ENCODE measurements at regions not wholly inside any gene's neighbourhood (a gene's known extent, or its start where the extent isn't known, plus 50 kb on each side); places are given as distances from the start of the nearest gene placed in this dataset.

DNA sequence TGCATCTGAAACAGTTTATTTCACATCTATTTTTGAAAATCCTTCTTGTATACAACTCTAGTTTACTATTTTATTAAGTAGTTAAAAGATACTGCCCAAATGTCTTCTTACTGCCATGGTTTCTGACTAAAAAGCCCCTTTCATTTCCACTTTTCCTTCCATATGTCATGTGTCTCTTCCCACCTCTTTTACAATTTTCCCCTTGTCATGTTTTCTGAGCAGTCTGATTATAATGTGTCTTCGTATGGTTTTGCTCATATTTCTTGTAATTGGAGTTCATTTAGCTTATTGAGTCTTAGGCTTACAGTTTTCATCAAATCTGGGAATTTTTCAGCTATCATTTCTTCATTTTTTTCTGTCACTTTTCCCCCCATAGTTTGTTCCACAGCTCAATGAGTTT lies 813.9 kb upstream of the GYPC start:
- DNase-seq (ENCODE audit: low read depth in 3 of 3, low spot score in 1 of 3): no peak

DNA sequence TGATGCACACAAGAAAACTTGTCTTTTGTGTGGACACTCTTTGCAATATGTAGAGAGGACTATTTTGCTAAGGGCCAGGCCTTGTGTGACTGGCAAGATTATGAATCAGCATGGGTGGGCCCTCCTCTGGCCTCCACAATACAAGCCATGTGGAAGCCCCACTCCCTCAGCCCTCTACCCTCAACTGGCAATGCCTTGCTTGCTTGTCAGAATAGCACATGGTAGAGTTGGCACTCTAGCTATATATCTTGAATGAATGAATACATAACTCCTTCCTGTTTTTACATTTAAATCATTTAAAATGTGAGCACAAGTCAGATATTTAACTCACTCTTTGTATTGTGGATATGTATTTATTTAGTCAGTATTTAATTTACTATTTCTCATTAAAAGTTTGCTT lies 805.4 kb upstream of the GYPC start:
- no peak for DNase-seq (ENCODE audit: low read depth in 3 of 3, low spot score in 1 of 3)

DNA sequence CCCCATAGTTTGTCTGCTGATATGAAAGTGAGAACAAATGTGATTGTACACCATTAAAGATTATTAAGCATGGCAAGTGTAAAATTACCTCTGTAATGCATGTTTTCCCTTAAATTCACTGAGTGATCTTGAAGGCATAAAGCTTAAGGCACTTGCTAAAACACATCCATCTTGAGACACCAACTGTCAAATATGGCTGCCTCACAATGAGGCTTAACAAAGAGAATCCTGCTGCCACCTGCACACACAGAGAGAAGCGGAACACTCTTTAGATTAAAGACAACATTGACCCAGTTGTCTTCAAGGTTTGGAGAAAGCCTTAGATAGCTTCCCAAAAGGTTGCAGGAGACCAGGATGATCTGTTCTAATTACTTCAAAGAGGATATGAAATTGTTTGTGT lies 803.6 kb upstream of the GYPC start:
- DNase-seq (ENCODE audit: low read depth in 3 of 3, low spot score in 1 of 3): no peak

DNA sequence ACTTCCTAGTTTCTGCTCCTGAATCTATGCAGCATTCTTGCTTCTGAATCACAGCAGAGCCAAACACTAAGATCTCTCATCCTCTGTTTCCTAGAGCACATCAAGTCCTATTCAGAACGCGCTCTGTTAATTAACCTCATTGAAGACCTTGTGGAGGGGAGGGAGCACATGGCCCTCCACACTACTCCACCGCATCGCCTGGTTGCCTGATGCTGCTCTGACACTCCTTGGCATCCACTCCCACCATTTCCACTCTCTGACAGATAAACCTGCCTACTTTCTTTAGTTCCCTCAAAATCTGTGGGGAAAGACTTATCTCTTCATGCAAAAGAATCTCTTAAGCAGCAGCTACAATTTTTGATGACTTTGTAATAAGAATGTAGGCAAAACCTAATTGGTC lies 802.3 kb upstream of the GYPC start:
- no peak for DNase-seq (ENCODE audit: low read depth in 3 of 3, low spot score in 1 of 3)

DNA sequence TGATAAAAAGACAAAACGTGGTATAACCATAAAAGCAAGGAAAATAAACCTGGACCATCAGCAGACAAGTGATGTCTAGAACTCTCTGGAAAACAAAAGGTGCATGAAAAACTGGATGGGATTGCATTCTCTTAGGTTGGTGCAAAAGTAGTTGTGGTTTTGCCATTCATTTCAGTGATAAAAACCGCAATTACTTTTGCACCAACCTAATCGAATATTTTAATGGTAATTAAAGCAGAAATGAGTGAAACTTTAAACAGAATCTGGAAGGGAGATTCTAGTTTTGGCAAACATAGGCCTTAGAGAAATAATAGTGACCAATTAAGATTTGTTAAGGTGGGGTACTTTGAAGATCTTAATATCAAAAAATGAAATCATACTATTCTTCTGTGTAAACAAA lies 800.8 kb upstream of the GYPC start:
- DNase-seq (ENCODE audit: low read depth in 3 of 3, low spot score in 1 of 3): no peak

DNA sequence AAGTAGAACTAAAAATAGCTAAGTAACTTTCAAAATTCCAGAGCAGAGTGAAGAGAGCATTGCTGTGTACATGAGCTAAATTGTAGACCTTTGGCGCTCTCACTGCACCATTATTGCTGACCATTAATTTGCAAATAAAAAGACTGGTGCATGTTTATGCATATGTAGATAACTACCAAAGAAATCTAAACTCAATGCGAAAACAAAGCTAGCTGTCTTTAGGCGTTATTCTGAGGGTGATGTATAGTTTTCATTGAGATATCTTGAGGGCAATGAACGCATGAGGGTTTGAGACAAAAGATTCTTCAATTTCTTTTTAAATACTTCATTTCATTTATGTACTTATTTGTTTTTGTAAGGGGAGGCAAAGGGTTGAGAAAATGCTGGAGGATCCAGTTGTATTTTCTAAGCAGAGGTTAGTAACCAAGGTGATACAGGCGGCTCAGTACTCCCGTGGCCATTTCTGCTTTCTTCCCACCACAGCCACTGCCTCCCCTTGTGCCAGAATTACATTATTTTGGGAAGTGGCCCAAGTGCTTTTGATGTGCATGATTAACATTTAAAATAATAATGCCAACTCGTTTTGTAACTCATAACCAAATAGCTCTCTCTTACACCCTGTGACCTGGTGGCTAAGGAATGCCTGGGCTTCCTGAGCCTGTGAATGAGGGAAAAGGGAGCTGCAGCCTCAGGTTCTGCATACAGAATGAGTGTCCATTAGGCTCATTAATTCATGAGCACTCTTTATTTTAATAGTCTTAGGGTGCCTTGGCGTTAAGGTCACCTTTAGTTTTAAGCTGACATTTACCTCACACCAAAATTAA lies 797.8 kb upstream of the GYPC start:
- no peak for DNase-seq (ENCODE audit: low read depth in 3 of 3, low spot score in 1 of 3)

DNA sequence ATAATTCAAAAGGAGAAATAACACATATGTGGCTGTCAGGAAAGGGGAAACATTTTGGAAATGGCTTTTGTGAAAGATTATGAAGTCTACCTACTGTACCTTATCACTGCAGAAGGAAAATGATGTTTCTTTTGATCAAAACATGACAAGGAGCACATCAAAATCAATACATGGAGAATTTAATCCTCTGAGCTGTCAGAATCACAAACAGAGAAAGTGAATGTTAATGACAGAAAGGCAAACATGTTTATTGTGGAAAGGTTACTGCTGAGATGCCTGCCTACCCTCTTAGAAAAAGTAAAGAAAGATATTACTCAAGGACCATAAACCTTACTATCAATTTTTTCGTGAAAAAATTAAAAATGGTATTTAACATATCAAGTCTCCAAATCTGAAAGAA lies 794.5 kb upstream of the GYPC start:
- no peak for DNase-seq (ENCODE audit: low read depth in 3 of 3, low spot score in 1 of 3)

DNA sequence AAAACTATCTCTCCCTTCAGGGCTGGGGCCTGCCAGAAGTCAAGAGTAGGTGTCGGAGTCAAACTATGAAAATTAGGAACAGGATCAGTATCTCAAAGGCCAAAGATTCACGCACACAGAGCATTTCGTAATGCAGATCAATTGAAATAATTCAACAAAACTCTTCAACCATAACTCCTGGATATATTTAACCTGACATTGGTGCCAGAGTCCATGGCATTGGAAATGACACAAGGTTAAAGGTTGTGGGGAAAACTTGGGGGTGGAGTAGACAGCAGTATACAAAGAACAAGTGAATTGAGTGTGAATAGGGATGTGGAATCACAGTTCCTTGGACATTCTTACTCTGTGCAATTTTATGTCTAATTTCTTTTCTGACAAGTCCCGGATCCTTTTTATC lies 788.0 kb upstream of the GYPC start:
- DNase-seq (ENCODE audit: low read depth in 3 of 3, low spot score in 1 of 3): no peak

DNA sequence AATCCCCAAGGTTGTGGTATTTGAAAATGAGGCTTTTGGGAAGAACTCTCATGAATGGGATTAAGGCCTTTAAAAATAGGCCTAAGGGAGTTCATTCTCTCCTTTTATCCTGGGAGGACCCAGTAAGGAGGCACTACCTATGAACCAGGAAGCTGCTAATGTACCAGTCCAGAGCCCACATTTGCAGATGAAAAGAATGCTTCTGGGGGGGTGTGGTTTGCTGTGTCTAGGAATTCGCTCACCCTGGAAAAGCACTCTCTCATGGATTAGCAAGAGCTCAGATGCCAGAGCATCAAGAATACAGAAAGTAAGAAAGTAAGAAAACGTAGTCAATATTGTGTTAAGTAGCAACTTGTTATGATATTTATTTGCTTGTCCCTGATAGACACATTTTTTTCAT lies 785.7 kb upstream of the GYPC start:
- DNase-seq (ENCODE audit: low read depth in 3 of 3, low spot score in 1 of 3): no peak

DNA sequence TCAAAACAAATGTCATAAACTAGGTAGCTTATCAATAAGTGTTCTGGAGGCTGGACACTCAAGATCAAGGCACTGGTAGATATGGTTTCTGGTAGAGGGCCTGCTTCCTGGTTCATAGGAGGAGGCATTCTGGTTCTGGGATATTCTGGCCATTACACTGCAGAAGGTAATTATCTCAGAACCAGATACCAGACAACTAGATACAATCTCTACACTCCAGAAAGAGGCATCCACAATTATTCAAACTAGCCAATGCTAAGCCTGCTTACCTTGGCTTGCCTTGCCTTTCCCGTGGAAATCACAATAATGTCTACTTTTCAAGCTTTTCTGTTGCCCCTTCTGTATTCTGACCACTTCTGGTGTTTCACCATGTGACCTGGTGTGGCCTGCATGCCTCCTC lies 785.2 kb upstream of the GYPC start:
- no peak for DNase-seq (ENCODE audit: low read depth in 3 of 3, low spot score in 1 of 3)

DNA sequence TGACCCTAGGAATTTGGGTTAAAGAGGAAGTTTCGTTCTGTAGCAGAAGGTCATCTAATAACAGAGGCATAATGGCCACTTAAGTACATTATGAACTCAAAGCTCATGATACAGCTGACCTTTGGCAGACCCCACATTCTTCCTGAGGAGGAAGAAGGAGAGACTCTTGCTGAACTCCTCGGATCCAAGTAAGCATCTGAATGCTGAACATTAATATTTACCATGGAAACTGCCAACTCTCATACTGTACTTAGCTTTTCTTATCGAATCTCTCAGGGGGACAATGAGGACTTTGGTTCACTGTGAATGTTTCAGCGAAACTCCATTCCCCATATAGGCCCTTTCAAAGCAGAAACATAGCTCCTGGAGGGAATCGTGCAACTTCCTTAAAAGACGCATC lies 781.4 kb upstream of the GYPC start:
- DNase-seq (ENCODE audit: low read depth in 3 of 3, low spot score in 1 of 3): no peak

DNA sequence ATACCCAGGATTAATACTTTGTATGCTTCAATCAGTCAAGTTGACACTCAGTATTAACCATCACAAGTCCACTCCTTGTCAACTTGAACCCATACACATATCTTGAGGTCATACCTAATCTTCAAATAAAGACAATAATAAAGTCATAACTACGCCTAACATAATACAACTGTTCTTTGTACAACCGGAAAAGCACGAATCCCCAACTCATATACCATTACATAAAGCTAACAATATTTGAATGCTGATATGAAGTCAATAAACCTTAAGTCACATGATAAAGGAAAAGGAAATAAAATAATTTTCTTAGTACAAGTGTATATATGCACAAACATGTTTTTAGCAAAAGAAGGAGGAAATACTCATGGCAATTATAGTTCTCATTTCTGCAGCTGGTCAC lies 770.6 kb upstream of the GYPC start:
- DNase-seq (ENCODE audit: low read depth in 3 of 3, low spot score in 1 of 3): no peak

DNA sequence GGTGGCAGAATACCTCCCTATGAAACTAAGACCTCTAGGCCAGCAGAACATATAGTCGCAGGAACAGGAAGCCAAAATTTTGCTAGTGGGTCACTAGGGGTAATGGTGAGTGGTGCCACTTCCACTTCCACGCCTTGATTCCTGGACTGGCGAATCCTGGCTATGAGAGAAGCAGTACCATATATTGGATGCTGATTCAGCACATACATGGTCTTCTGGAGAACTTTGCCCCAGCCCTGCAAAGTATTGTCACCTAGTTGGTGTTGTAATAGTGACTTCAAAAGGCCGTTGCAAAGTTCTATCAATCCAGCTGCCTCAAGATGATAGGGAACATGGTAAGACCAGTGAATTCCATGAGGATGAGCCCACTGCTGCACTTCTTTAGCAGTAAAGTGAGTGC lies 769.8 kb upstream of the GYPC start:
- no peak for DNase-seq (ENCODE audit: low read depth in 3 of 3, low spot score in 1 of 3)

DNA sequence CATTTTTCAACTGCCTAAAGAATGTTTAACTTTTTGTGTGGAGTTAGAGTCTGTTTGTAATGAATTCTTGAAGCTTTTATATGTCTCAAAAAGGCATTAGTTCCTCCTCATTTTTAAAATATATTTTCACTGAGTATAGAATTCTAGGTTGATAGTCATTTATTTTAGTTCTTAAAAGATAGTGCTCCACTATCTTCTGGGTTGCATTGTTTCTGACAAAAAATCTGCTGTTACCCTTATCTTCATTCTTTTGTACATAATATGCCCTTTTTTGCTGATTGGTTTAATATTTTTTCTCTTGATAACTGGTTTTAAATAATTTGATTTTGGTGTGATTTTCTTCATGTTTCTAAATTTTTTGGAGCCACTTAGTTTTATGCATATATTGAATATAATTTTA lies 754.7 kb upstream of the GYPC start:
- DNase-seq (ENCODE audit: low read depth in 3 of 3, low spot score in 1 of 3): no peak

DNA sequence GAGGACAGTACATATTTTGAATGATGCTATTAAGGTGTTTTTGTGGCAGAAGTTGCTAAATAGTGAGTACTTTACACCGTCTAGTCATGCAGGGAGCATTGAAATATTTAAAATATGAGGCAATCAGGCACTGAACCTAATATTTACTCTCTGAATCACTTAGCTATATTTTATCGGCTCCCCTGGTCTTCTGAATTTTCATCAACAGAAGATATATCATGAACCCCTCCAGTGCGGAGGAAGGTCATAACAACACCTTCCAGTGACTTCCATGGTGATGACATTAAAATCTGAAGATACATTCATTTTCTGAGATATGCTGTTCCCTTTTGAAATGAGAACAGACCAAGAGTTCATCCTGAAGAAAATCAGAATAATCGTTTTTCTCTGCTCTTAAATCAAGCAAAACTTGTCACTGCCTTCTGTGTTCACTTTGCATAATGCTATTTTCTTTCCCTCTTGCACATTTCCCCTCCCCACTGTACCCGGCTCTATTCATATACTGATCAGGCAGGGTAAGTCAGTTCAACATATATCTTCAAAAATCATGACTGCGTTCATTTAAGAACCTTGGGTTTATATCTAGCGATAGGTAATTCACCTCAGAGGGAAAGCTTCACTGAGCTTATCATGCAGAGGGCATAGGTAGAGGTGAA lies 729.9 kb upstream of the GYPC start:
- no peak for DNase-seq (ENCODE audit: low read depth in 3 of 3, low spot score in 1 of 3)

DNA sequence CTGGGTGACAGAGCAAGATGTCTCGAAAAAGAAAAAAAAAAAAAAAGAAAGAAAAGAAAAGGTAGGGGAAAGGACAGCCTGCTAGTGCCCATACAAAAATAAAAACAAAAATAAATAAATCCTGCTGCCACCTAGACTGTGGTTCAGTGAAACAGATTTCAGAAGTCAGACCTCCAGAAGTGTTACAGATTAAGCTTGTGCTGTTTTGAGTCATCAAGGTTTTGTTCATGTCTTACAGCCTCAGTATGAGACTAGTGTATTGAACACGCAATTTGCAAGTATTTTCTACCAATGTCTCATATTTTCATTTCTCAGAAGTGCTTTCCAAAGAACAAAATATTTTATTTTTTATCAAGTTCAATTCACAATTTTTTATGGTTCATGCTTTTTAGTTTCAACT lies 720.4 kb upstream of the GYPC start:
- no peak for DNase-seq (ENCODE audit: low read depth in 3 of 3, low spot score in 1 of 3)

DNA sequence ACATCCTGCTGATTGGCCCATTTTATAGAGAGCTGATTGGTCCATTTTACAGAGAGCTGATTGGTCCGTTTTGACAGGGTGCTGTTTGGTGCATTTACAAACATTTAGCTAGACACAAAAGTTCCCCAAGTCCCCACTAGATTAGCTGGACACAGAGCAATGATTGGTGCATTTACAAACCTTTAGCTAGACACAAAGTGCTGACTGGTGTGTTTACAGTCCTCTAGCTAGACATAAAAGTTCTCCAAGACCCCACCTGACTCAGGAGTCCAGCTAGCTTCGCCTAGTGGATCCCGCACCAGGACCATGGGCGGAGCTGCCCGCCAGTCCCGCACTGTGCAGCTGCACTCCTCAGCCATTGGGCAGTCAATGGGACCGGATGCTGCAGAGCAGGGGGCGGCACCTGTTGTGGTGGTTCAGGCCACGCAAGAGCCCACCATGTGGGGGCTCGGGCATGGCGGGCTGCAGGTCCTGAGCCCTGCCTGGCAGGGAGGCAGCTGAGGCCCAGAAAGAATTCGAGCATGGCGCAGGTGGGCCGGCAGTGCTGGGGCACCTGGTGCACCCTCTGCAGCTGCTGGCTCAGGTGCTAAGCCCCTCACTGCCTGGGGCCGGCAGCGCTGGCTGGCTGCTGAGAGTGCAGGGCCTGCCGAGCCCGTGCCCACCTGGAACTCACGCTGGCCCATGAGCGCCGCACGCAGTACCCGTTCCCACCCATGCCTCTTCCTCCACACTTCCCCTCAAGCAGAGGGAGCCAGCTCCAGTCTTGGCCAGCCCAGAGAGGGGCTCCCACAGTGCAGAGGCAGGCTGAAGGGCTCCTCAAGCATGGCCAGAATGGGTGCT lies 713.2 kb upstream of the GYPC start:
- no peak for DNase-seq (ENCODE audit: low read depth in 3 of 3, low spot score in 1 of 3)

DNA sequence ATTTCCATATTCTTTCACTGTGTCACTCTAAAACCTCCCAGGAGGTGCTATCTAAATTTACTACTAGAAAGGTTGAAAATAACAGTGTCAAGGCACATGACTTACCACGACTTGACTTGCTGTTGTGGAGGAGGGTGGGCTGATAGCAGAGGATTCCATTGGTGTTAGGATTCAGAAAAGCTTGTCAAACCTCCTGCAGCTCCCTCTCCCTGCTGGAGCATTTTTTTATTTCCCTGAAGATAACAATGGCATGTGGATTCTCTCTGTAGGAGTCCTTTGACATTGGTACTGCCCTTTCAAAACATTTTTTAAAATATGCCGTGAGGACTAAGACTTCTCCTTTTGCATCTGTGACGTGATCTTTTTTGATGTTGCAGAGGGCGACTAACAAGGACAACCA lies 696.9 kb upstream of the GYPC start:
- DNase-seq (ENCODE audit: low read depth in 3 of 3, low spot score in 1 of 3): no peak

DNA sequence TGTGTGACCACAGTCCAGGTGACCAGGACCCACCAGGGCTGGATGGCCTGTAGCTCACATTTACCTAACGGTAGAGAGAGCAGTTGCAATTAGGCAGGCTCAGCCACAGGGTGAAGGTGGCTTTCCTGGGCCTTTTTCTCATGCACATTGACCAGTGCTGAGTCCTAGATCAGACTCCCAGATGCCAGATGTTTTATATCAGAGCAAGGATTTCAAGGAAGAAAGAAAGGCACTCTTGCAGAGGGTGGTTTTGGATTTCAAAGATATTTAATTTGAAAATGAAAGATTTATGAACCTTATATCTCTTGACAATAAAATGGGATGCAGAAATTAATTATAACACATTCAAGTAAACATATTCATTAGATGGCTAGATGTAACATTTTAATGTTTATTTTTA lies 694.2 kb upstream of the GYPC start:
- no peak for DNase-seq (ENCODE audit: low read depth in 3 of 3, low spot score in 1 of 3)

DNA sequence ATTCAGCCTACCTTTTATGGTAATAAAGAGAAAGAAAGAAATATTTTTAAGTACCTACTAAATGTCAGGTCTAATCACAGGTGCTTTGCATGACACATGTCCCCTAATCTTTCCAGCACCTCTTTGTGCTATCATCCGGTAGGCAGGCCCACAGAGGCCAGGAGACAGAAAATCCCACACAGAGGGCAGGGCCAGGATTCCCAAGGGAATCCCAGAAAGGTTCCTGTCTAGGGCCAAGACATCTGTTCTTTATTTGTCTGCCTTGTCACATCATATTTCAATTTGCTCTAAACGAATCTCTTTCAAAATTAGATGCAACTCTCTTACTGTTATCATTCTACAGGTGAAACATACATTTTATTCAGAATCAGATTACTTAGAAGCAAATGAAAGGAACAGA lies 676.1 kb upstream of the GYPC start:
- no peak for DNase-seq (ENCODE audit: low read depth in 3 of 3, low spot score in 1 of 3)

DNA sequence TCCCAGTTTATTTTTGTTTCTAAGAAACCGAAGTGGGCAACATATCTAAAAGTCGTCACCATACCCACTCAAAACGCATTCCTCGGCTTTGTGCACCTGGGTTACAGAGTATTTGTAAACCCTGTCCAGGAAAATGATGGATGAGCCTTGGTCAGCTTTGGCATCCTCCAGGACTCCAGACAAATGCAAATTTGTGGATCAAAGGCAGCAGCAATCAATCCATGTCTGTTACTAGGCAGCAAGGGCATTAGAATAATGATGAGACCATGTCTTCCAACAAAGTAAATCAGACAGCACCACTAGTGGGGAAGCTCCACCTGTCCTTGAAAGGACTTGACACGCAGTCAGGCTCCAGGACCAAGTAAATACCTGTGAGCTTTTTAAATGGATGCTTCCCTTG lies 672.6 kb upstream of the GYPC start:
- DNase-seq (ENCODE audit: low read depth in 3 of 3, low spot score in 1 of 3): no peak

DNA sequence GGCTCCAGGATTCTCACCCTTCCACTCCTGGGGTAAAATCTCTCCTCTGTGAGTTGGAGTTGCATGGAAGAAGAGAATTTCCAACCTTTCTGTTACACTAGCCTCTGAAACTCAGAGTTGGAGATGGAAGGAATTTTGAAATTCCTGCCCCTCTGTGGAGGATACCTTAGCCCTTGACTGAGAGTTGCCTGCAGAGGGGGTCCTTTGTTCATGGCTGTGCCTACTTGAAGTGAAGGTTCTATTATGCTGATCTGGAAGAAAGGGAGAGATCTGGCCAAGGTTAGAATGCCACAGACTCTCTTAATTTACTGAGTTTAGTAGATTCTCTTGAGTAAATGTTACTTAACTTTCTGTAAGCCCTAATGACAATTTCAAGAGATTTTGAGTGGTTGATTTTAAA lies 626.6 kb upstream of the GYPC start:
- DNase-seq (ENCODE audit: low read depth in 3 of 3, low spot score in 1 of 3): no peak
